H9 (cell line): ENCODE measurements at regions not wholly inside any gene's neighbourhood (a gene's known extent, or its start where the extent isn't known, plus 50 kb on each side); places are given as distances from the start of the nearest gene placed in this dataset.

Experiments
- DNase-seq: peaks from one replicate; pipeline ENCODE4 v3.0.0-alpha.2; 2017
- H2AFZ ChIP-seq: one replicate; pipeline ENCODE4 v1.6.1; 2013; ENCODE audit warnings: mild to moderate bottlenecking, low read length, control low read depth, moderate library complexity
- H2AK5ac ChIP-seq: 2 replicates; pipeline ENCODE4 v1.6.1; 2013; ENCODE audit warnings: low read length, control low read depth, mixed read lengths; ENCODE audit not compliant: insufficient read length
- H2BK120ac ChIP-seq: one replicate; pipeline ENCODE4 v1.6.1; 2013; ENCODE audit warnings: low read depth, mild to moderate bottlenecking, low read length, control low read depth, inconsistent platforms; ENCODE audit not compliant: poor library complexity, severe bottlenecking
- H2BK12ac ChIP-seq: 2 replicates; pipeline ENCODE4 v1.6.1; 2013; ENCODE audit warnings: low read length, control low read depth, mixed read lengths, low read depth; ENCODE audit not compliant: insufficient read length
- H2BK15ac ChIP-seq: 2 replicates; pipeline ENCODE4 v1.6.1; 2013; ENCODE audit warnings: low read depth, low read length, control low read depth
- H2BK20ac ChIP-seq: one replicate; pipeline ENCODE4 v1.6.1; 2013; ENCODE audit warnings: low read depth, mild to moderate bottlenecking, low read length, control low read depth, inconsistent platforms; ENCODE audit not compliant: poor library complexity, severe bottlenecking
- H2BK5ac ChIP-seq: 2 replicates; pipeline ENCODE4 v1.6.1; 2013; ENCODE audit warnings: low read length, control low read depth, mixed read lengths; ENCODE audit not compliant: insufficient read length
- H3K14ac ChIP-seq: 2 replicates; pipeline ENCODE4 v1.6.1; 2013; ENCODE audit warnings: low read length, control low read depth; ENCODE audit not compliant: insufficient read depth
- H3K18ac ChIP-seq: 2 replicates; pipeline ENCODE4 v1.6.1; 2013; ENCODE audit warnings: low read depth, mild to moderate bottlenecking, mixed read lengths, low read length, control low read depth; ENCODE audit not compliant: insufficient read length
- H3K23ac ChIP-seq: 2 replicates; pipeline ENCODE4 v1.6.1; 2013; ENCODE audit warnings: low read length, control low read depth, mixed read lengths, low read depth; ENCODE audit not compliant: insufficient read length
- H3K23me2 ChIP-seq: 2 replicates; pipeline ENCODE4 v1.6.1; 2013; ENCODE audit warnings: low read depth, mild to moderate bottlenecking, mixed read lengths, low read length, control low read depth; ENCODE audit not compliant: insufficient read length, poor library complexity, severe bottlenecking
- H3K27ac ChIP-seq: 2 replicates; pipeline ENCODE4 v1.5.1; 2013; ENCODE audit warnings: low read length, control low read depth, mixed read lengths, low read depth; ENCODE audit not compliant: insufficient read length
- H3K27me3 ChIP-seq: 2 replicates; pipeline ENCODE4 v1.6.1; 2013; ENCODE audit warnings: low read length, control low read depth, inconsistent platforms; ENCODE audit not compliant: insufficient read depth
- H3K4ac ChIP-seq: 2 replicates; pipeline ENCODE4 v1.6.1; 2013; ENCODE audit warnings: low read depth, mild to moderate bottlenecking, control low read depth, inconsistent platforms, low read length, moderate library complexity
- H3K4me1 ChIP-seq: 2 replicates; pipeline ENCODE4 v1.6.1; 2013; ENCODE audit warnings: low read length, control low read depth, inconsistent platforms; ENCODE audit not compliant: insufficient read depth
- H3K4me2 ChIP-seq: 2 replicates; pipeline ENCODE4 v1.6.1; 2013; ENCODE audit warnings: low read length, control low read depth, mixed read lengths; ENCODE audit not compliant: insufficient read length, insufficient read depth
- H3K56ac ChIP-seq: 2 replicates; pipeline ENCODE4 v1.6.1; 2013; ENCODE audit warnings: low read depth, mild to moderate bottlenecking, mixed read lengths, low read length, control low read depth; ENCODE audit not compliant: insufficient read length
- H3K79me1 ChIP-seq: 2 replicates; pipeline ENCODE4 v1.6.1; 2013; ENCODE audit warnings: low read depth, mild to moderate bottlenecking, moderate library complexity, low read length, control low read depth, inconsistent platforms; ENCODE audit not compliant: insufficient read depth, poor library complexity, severe bottlenecking
- H3K79me2 ChIP-seq: 2 replicates; pipeline ENCODE4 v1.6.1; 2013; ENCODE audit warnings: low read length, control low read depth, inconsistent platforms; ENCODE audit not compliant: insufficient read depth
- H3K9ac ChIP-seq: 2 replicates; pipeline ENCODE4 v1.6.1; 2013; ENCODE audit warnings: low read length, control low read depth, mixed read lengths; ENCODE audit not compliant: insufficient read length; ENCODE audit errors: extremely low read depth
- H3K9me3 ChIP-seq: one replicate; pipeline ENCODE4 v1.6.1; 2013; ENCODE audit warnings: low read depth, low read length, inconsistent platforms; ENCODE audit not compliant: control insufficient read depth
- H3T11ph ChIP-seq: one replicate; pipeline ENCODE4 v1.6.1; 2013; ENCODE audit warnings: mild to moderate bottlenecking, low read length, control low read depth, inconsistent platforms
- H4K20me1 ChIP-seq: one replicate; pipeline ENCODE4 v1.6.1; 2013; ENCODE audit not compliant: control insufficient read depth, insufficient read length, insufficient read depth
- H4K5ac ChIP-seq: 2 replicates; pipeline ENCODE4 v1.6.1; 2013; ENCODE audit warnings: low read depth, mild to moderate bottlenecking, mixed read lengths, low read length, control low read depth; ENCODE audit not compliant: insufficient read length
- H4K8ac ChIP-seq: replicated peaks from 2 replicates; pipeline ENCODE4 v1.6.1; 2013; ENCODE audit warnings: low read length, control low read depth, mixed read lengths, low read depth; ENCODE audit not compliant: insufficient read length
- H4K91ac ChIP-seq: 2 replicates; pipeline ENCODE4 v1.6.1; 2013; ENCODE audit warnings: low read depth, mild to moderate bottlenecking, moderate library complexity, mixed read lengths, low read length, control low read depth; ENCODE audit not compliant: insufficient read length
- H3K27ac Mint-ChIP-seq, 3 experiments: 2 replicates in 2 of 3; 3 replicates in 1 of 3; pipeline ENCODE4 v1.8.0; 2020 to 2021; ENCODE audit warnings: mixed read lengths in 3 of 3, mild to moderate bottlenecking in 1 of 3, moderate library complexity in 1 of 3
- H3K27me3 Mint-ChIP-seq: 2 replicates; pipeline ENCODE4 v1.8.0; 2021; ENCODE audit warnings: low read depth, mild to moderate bottlenecking, moderate library complexity, mixed read lengths
- H3K36me3 Mint-ChIP-seq, 3 experiments: 2 replicates in 2 of 3; 3 replicates in 1 of 3; pipeline ENCODE4 v1.8.0; 2020 to 2021; ENCODE audit warnings: low read depth in 3 of 3, mixed read lengths in 3 of 3; ENCODE audit not compliant: insufficient read depth in 1 of 3
- H3K4me1 Mint-ChIP-seq, 2 experiments: 2 replicates each; pipeline ENCODE4 v1.8.0; 2020; ENCODE audit warnings: mixed read lengths in 2 of 2
- H3K4me3 Mint-ChIP-seq, 2 experiments: 2 replicates in 1 of 2; 3 replicates in 1 of 2; pipeline ENCODE4 v1.8.0; 2020 to 2021; ENCODE audit warnings: mild to moderate bottlenecking in 2 of 2, mixed read lengths in 2 of 2, moderate library complexity in 1 of 2
- H3K9me3 Mint-ChIP-seq, 2 experiments: 2 replicates in 1 of 2; 3 replicates in 1 of 2; pipeline ENCODE4 v1.8.0; 2020; ENCODE audit warnings: mild to moderate bottlenecking in 2 of 2, mixed read lengths in 2 of 2, moderate library complexity in 1 of 2
- CTCF ChIP-seq: fragments of 200-600 bp; sonication (generic); conservative IDR thresholded peaks from 3 replicates; pipeline ENCODE4 v1.8.0; 2021; ENCODE audit warnings: antibody characterized with exemption, mild to moderate bottlenecking
- WGBS: extraction: QIAGEN DNeasy Blood & Tissue Kit; methylation state at CpG from one replicate; pipeline ENCODE4 v1.1.7; 2013; ENCODE audit warnings: missing lambda C conversion rate, low lambda C conversion rate, mixed read lengths; ENCODE audit not compliant: insufficient read length; ENCODE audit errors: extremely low coverage; 5-methylcytosine and 5-hydroxymethylcytosine counted together

- Histone ChIP-seq H3K4me2 (no peak overlapping the region), H3K79me1 (no peaks in the 10 kb centered on the region), H3K56ac (no peak overlapping the region), H3K4me1 (no peaks in the 10 kb centered on the region), H4K20me1 (no peaks in the 10 kb centered on the region), H3K14ac (no peak overlapping the region), H4K91ac (no peak overlapping the region), H2BK20ac (no peak overlapping the region), H2BK5ac (no peak overlapping the region), H3K9me3 (no peaks in the 10 kb centered on the region), H2AK5ac (no peak overlapping the region), H2BK15ac (no peak overlapping the region), H3K27ac (no peak overlapping the region), H3K18ac (no peak overlapping the region), H3K23ac (no peak overlapping the region), H3K27me3 (no peaks in the 10 kb centered on the region), H3K4ac (no peak overlapping the region), H4K5ac (no peak overlapping the region), H2AFZ (no peak overlapping the region), H3K23me2 (no peaks in the 10 kb centered on the region), H3K9ac (no peak overlapping the region), H3T11ph (no peak overlapping the region), H3K79me2 (no peaks in the 10 kb centered on the region), H2BK12ac (no peak overlapping the region), H2BK120ac (no peak overlapping the region), H4K8ac (no peak overlapping the region)
- Mint-ChIP-seq H3K4me1 (no peaks in the 10 kb centered on the region), H3K4me3 (no peak overlapping the region), H3K36me3 (no peaks in the 10 kb centered on the region), H3K27me3 (no peaks in the 10 kb centered on the region; the same call in 1 of the 2 replicates), H3K27ac (no peak overlapping the region), H3K9me3 (no peaks in the 10 kb centered on the region)
- TF ChIP-seq CTCF: no peak
- no peak for DNase-seq
- no CpG with 5 or more reads among the region's 2 CpGs for WGBS
Observed at GRCh38 chr2:215705771-215706361, 270.0 kb upstream of the FN1 start.
